ENCODE measurements at regions not wholly inside any gene's neighbourhood (a gene's known extent, or its start where the extent isn't known, plus 50 kb on each side); places are given as distances from the start of the nearest gene placed in this dataset.

DNA sequence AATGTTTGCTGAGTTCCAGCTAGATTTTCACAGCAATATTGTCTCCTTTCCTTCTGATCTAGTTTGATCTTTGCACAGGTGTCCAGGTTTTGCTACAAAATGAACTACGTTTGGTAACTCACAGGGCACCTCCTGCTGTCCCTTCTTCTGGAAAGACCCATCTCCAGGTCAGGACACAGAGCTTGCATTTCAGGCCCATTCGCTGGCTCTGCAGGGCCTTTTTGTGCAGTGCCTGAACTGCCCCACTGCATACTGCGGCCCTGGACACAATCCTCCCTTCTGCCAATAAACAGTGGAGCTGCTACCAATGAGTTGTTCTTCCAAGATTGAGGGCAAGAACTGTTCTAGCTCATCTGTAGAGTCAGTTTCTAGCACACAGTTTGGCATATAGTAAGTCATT lies 50.7 kb upstream of the BDH1 start:
- TF ChIP-seq EZH2phosphoT487 (IDR thresholded peaks at IDR 0.05; ENCODE audit: borderline replicate concordance, low read length) (no peak), CTCF (IDR thresholded peaks at IDR 0.05; ENCODE audit: low read depth, low read length, poor library complexity, severe bottlenecking) (no peak)

Data from DOHH2 (cell line).